Kidney (tissue), 13 donors: ENCODE measurements at regions not wholly inside any gene's neighbourhood (a gene's known extent, or its start where the extent isn't known, plus 50 kb on each side); places are given as distances from the start of the nearest gene placed in this dataset.

Experiments used
- DNase-seq, 5 donors: peaks; one replicate each; pipeline ENCODE4 v3.0.0-alpha.2; 2013 to 2020
- FAIRE-seq: peaks from 2 replicates; lab custom pipeline; 2012; peaks lifted over from hg19 to GRCh38; lab: Jason Lieb, UNC
- H3K27ac ChIP-seq, 2 donors: one replicate each; pipeline ENCODE4 v1.7.0; 2013; ENCODE audit warnings: low read depth in 2 of 2, low read length in 2 of 2, inconsistent platforms in 1 of 2
- H3K27me3 ChIP-seq: one replicate; pipeline ENCODE4 v1.7.1; 2013; ENCODE audit warnings: low read length, inconsistent platforms; ENCODE audit not compliant: control insufficient read depth, insufficient read depth
- H3K36me3 ChIP-seq, 3 donors: one replicate each; pipeline versions ENCODE4 v1.7.0 to v1.7.1; 2013; ENCODE audit warnings: low read length in 3 of 3, control low read depth in 1 of 3, inconsistent platforms in 1 of 3; ENCODE audit not compliant: insufficient read depth in 3 of 3, control insufficient read depth in 2 of 3
- H3K4me1 ChIP-seq, 3 donors: one replicate each; pipeline versions ENCODE4 v1.7.0 to v1.7.1; 2013; ENCODE audit warnings: low read length in 3 of 3, inconsistent platforms in 1 of 3, low read depth in 1 of 3; ENCODE audit not compliant: control insufficient read depth in 2 of 3, insufficient read depth in 2 of 3
- H3K4me3 ChIP-seq, 3 donors: one replicate each; pipeline versions ENCODE4 v1.7.0 to v1.8.1; 2013; ENCODE audit warnings: low read length in 3 of 3, control low read depth in 1 of 3, inconsistent platforms in 1 of 3
- H3K9ac ChIP-seq, 3 donors: one replicate each; pipeline versions ENCODE4 v1.7.0 to v1.7.1; 2013; ENCODE audit warnings: low read length in 3 of 3, control low read depth in 1 of 3, inconsistent platforms in 1 of 3
- H3K9me3 ChIP-seq, 3 donors: one replicate each; pipeline versions ENCODE4 v1.7.0 to v1.7.1; 2013; ENCODE audit warnings: low read length in 3 of 3, control low read depth in 1 of 3, inconsistent platforms in 1 of 3; ENCODE audit not compliant: control insufficient read depth in 2 of 3, insufficient read depth in 1 of 3
- CTCF ChIP-seq: IDR thresholded peaks from 3 replicates; pipeline ENCODE4 v1.5.1; 2012; ENCODE audit warnings: mild to moderate bottlenecking, moderate library complexity, borderline replicate concordance; ENCODE audit not compliant: insufficient read depth; ENCODE audit errors: extremely low read depth
- intact Hi-C: fragments of 100-400 bp; cut with DNase I; formaldehyde crosslinking; loops from one replicate; pipeline ENCODE4 v1.11.1; 2022
- donor health status: control.
- donor health status: control.
- donor health status: control.
- donor health status: control.
- donor health status: control.
- donor health status: DM: yes; HTN: yes; CAD: no.
- donor health status: Normal renal cell carcinoma (clear cell type).

GRCh38 chr9:135229701-135230385 is 142.4 kb downstream of the OLFM1 start:
- Histone ChIP-seq H3K4me3 (no peak overlapping the region), H3K36me3 (peaks cover 0 to 3% (median 0%) of the 10 kb centered on the region in 3 donors), H3K27ac (no peak overlapping the region), H3K4me1 (no peaks in the 10 kb centered on the region), H3K9ac (no peak overlapping the region), H3K9me3 (peaks cover 0 to 4% (median 1%) of the 10 kb centered on the region in 3 donors), H3K27me3 (no peaks in the 10 kb centered on the region)
- FAIRE-seq (no peak), DNase-seq (peak in 2 of 5 donors; percentile 15 to 25)
- intact Hi-C loops, result no loop called here
- TF ChIP-seq CTCF, result no peak

- peaks cover 0 to 3% (median 0%) of the 10 kb centered on the region in 3 donors for H3K36me3 ChIP-seq
- peaks cover 0 to 4% (median 1%) of the 10 kb centered on the region in 3 donors for H3K9me3 ChIP-seq
- no peak overlapping the region for H3K9ac ChIP-seq
- no peak overlapping the region for H3K27ac ChIP-seq
- FAIRE-seq, result no peak
- DNase-seq, result peak in 1 of 5 donors; percentile 35
- H3K27me3 ChIP-seq, result no peaks in the 10 kb centered on the region
- intact Hi-C loops, result no loop called here
- TF ChIP-seq CTCF, result no peak
- no peak overlapping the region for H3K4me3 ChIP-seq
- no peaks in the 10 kb centered on the region for H3K4me1 ChIP-seq
Observed at GRCh38 chr9:135230386-135230765, 142.9 kb downstream of the OLFM1 start.

- Histone ChIP-seq H3K4me3 (no peak overlapping the region), H3K9me3 (peaks cover 0 to 4% (median 1%) of the 10 kb centered on the region in 3 donors), H3K4me1 (no peaks in the 10 kb centered on the region), H3K9ac (no peak overlapping the region), H3K27me3 (no peaks in the 10 kb centered on the region), H3K36me3 (peaks cover 0 to 3% (median 0%) of the 10 kb centered on the region in 3 donors), H3K27ac (no peak overlapping the region)
- peak in 2 of 5 donors; percentile 17 to 43 for DNase-seq
- intact Hi-C loops, result no loop called here
- no peak for FAIRE-seq
- TF ChIP-seq CTCF, result no peak
Observed at GRCh38 chr9:135230817-135231520, 143.5 kb downstream of the OLFM1 start.
